ENCODE measurements at regions not wholly inside any gene's neighbourhood (a gene's known extent, or its start where the extent isn't known, plus 50 kb on each side); places are given as distances from the start of the nearest gene placed in this dataset.
A peak's percentile ranks its signal among the peaks of the same experiment; 100 is the strongest.

GRCh38 chr10:80900661-80901060, 363.0 kb downstream of the SH2D4B start:
- H3K36me3 ChIP-seq, result no peaks in the 10 kb centered on the region
- DNase-seq, result no peak
- 57 to 70% (median 63%) methylated on average over 1 of the region's 1 CpG for WGBS, 5 donors
- H3K9me3 ChIP-seq, result no peaks in the 10 kb centered on the region
- H3K27me3 ChIP-seq, result no peaks in the 10 kb centered on the region
- intact Hi-C loops (cut with DNase I; ENCODE audit: low total_unique reads), result no loop called here
- TF ChIP-seq EP300 (IDR thresholded peaks at IDR 0.05) (no peak), POLR2AphosphoS5 (IDR thresholded peaks at IDR 0.05) (no peak), CTCF (IDR thresholded peaks at IDR 0.05) (no peak), POLR2A (IDR thresholded peaks at IDR 0.05) (no peak)
- no peaks in the 10 kb centered on the region for H3K4me1 ChIP-seq
- H3K4me3 ChIP-seq, result no peak overlapping the region
- H3K27ac ChIP-seq, result no peak overlapping the region

GRCh38 chr10:80908611-80909010, 370.9 kb downstream of the SH2D4B start:
- Histone ChIP-seq H3K4me3 (no peak overlapping the region), H3K4me1 (no peaks in the 10 kb centered on the region), H3K27me3 (peaks cover 0 to 7% (median 0%) of the 10 kb centered on the region in 3 donors), H3K27ac (no peak overlapping the region), H3K9me3 (no peaks in the 10 kb centered on the region), H3K36me3 (no peaks in the 10 kb centered on the region)
- 17 to 34% (median 23%) methylated on average over 6 of the region's 6 CpGs for WGBS, 5 donors
- TF ChIP-seq POLR2A (IDR thresholded peaks at IDR 0.05) (no peak), CTCF (IDR thresholded peaks at IDR 0.05) (no peak), EP300 (IDR thresholded peaks at IDR 0.05) (no peak), POLR2AphosphoS5 (IDR thresholded peaks at IDR 0.05) (no peak)
- DNase-seq, result peak in 1 of 2 donors; percentile 19
- intact Hi-C loops (cut with DNase I; ENCODE audit: low total_unique reads), result no loop called here

- H3K9me3 ChIP-seq, result no peaks in the 10 kb centered on the region
- no peaks in the 10 kb centered on the region for H3K36me3 ChIP-seq
- no peak for DNase-seq
- intact Hi-C loops (cut with DNase I; ENCODE audit: low total_unique reads), result no loop called here
- no peaks in the 10 kb centered on the region for H3K4me1 ChIP-seq
- H3K4me3 ChIP-seq, result no peak overlapping the region
- H3K27ac ChIP-seq, result no peak overlapping the region
- TF ChIP-seq CTCF (IDR thresholded peaks at IDR 0.05) (no peak), POLR2A (IDR thresholded peaks at IDR 0.05) (no peak), EP300 (IDR thresholded peaks at IDR 0.05) (no peak), POLR2AphosphoS5 (IDR thresholded peaks at IDR 0.05) (no peak)
- H3K27me3 ChIP-seq, result peaks cover 0 to 7% (median 0%) of the 10 kb centered on the region in 3 donors
- WGBS, 5 donors, result 52 to 67% (median 63%) methylated on average over 5 of the region's 5 CpGs
Observed at GRCh38 chr10:80909254-80909653, 371.6 kb downstream of the SH2D4B start.

GRCh38 chr10:80917636-80918035, 379.9 kb downstream of the SH2D4B start:
- H3K27ac ChIP-seq, result no peak overlapping the region
- H3K4me1 ChIP-seq, result no peaks in the 10 kb centered on the region
- DNase-seq, result no peak
- TF ChIP-seq CTCF (IDR thresholded peaks at IDR 0.05) (no peak), EP300 (IDR thresholded peaks at IDR 0.05) (no peak), POLR2AphosphoS5 (IDR thresholded peaks at IDR 0.05) (no peak), POLR2A (IDR thresholded peaks at IDR 0.05) (no peak)
- H3K27me3 ChIP-seq, result peaks cover 0 to 4% (median 0%) of the 10 kb centered on the region in 3 donors
- no peaks in the 10 kb centered on the region for H3K36me3 ChIP-seq
- no peak overlapping the region for H3K4me3 ChIP-seq
- WGBS, 5 donors, result 35 to 47% (median 36%) methylated on average over 5 of the region's 5 CpGs
- intact Hi-C loops (cut with DNase I; ENCODE audit: low total_unique reads), result no loop called here
- H3K9me3 ChIP-seq, result no peaks in the 10 kb centered on the region

Data from stomach (tissue), 8 donors.